ENCODE measurements at regions not wholly inside any gene's neighbourhood (a gene's known extent, or its start where the extent isn't known, plus 50 kb on each side); places are given as distances from the start of the nearest gene placed in this dataset.

- Mint-ChIP-seq H3K27me3 (ENCODE audit: insufficient read depth, unreplicated experiment) (no peaks in the 10 kb centered on the region), H3K27ac (ENCODE audit: unreplicated experiment) (no peak overlapping the region), H3K4me3 (ENCODE audit: unreplicated experiment) (no peak overlapping the region), H3K4me1 (ENCODE audit: low read depth, unreplicated experiment) (no peaks in the 10 kb centered on the region), H3K36me3 (ENCODE audit: insufficient read depth, unreplicated experiment) (no peaks in the 10 kb centered on the region), H3K9me3 (ENCODE audit: unreplicated experiment) (no peaks in the 10 kb centered on the region)
- no TSS peak for BruUV-seq (replicated peaks)
- Histone ChIP-seq H3K9me3 (no peaks in the 10 kb centered on the region), H3K27me3 (replicated peaks; ENCODE audit: control insufficient read depth, insufficient read depth, low read length) (no peaks in the 10 kb centered on the region), H3K4me1 (no peaks in the 10 kb centered on the region), H3K4me3 (ENCODE audit: low read depth, low read length) (no peak overlapping the region), H3K36me3 (ENCODE audit: control insufficient read depth, insufficient read depth, low read length) (no peaks in the 10 kb centered on the region)
- ChIA-PET CTCF (no interaction called here), POLR2A (no interaction called here)
- intact Hi-C loops (cut with micrococcal nuclease; ENCODE audit: unreplicated experiment) = no loop called here
- no peak for DNase-seq
- TF ChIP-seq CTCF (IDR thresholded peaks at IDR 0.05; ENCODE audit: insufficient read depth in 1 of 2, low read depth in 1 of 2, low read length in 1 of 2, severe bottlenecking in 1 of 2, unreplicated experiment in 1 of 2) = no peak
These were observed 133.3 kb downstream of the FAM174A start for GRCh38 chr5:100668511-100668910.

- Mint-ChIP-seq H3K9me3 (ENCODE audit: unreplicated experiment) (peaks cover 12% of the 10 kb centered on the region), H3K27me3 (ENCODE audit: insufficient read depth, unreplicated experiment) (no peaks in the 10 kb centered on the region), H3K27ac (ENCODE audit: unreplicated experiment) (no peak overlapping the region), H3K4me3 (ENCODE audit: unreplicated experiment) (no peak overlapping the region), H3K4me1 (ENCODE audit: low read depth, unreplicated experiment) (no peaks in the 10 kb centered on the region), H3K36me3 (ENCODE audit: insufficient read depth, unreplicated experiment) (no peaks in the 10 kb centered on the region)
- ChIA-PET POLR2A (no interaction called here), CTCF (no interaction called here)
- H3K4me1 ChIP-seq = peaks cover 6% of the 10 kb centered on the region; the same call in 1 of the 2 replicates
- TF ChIP-seq CTCF (IDR thresholded peaks at IDR 0.05; ENCODE audit: insufficient read depth in 1 of 2, low read depth in 1 of 2, low read length in 1 of 2, severe bottlenecking in 1 of 2, unreplicated experiment in 1 of 2) = no peak
- no peak overlapping the region for H3K4me3 ChIP-seq (ENCODE audit: low read depth, low read length)
- H3K9me3 ChIP-seq = no peaks in the 10 kb centered on the region
- DNase-seq = no peak
- H3K27me3 ChIP-seq (replicated peaks; ENCODE audit: control insufficient read depth, insufficient read depth, low read length) = no peaks in the 10 kb centered on the region
- intact Hi-C loops (cut with micrococcal nuclease; ENCODE audit: unreplicated experiment) = no loop called here
- no peaks in the 10 kb centered on the region for H3K36me3 ChIP-seq (ENCODE audit: control insufficient read depth, insufficient read depth, low read length)
- BruUV-seq (replicated peaks) = no TSS peak
These were observed 141.8 kb downstream of the FAM174A start for GRCh38 chr5:100676817-100677631.

GRCh38 chr5:100682625-100683024 lies 147.5 kb downstream of the FAM174A start:
- CTCF ChIA-PET = no interaction called here
- no peak overlapping the region for H3K4me3 ChIP-seq (ENCODE audit: low read depth, low read length)
- BruUV-seq (replicated peaks) = no TSS peak

More at GRCh38 chr5:100682625-100683024, 147.5 kb downstream of the FAM174A start:
- POLR2A ChIA-PET = no interaction called here
- intact Hi-C loops (cut with micrococcal nuclease; ENCODE audit: unreplicated experiment) = no loop called here
- Mint-ChIP-seq H3K27ac (ENCODE audit: unreplicated experiment) (no peak overlapping the region), H3K4me1 (ENCODE audit: low read depth, unreplicated experiment) (no peaks in the 10 kb centered on the region), H3K27me3 (ENCODE audit: insufficient read depth, unreplicated experiment) (no peaks in the 10 kb centered on the region), H3K36me3 (ENCODE audit: insufficient read depth, unreplicated experiment) (no peaks in the 10 kb centered on the region), H3K4me3 (ENCODE audit: unreplicated experiment) (no peak overlapping the region), H3K9me3 (ENCODE audit: unreplicated experiment) (peaks cover 28% of the 10 kb centered on the region)
- Histone ChIP-seq H3K9me3 (peaks cover 4% of the 10 kb centered on the region; the same call in 1 of the 2 replicates), H3K4me1 (peaks cover 3% of the 10 kb centered on the region; the same call in 1 of the 2 replicates), H3K27me3 (replicated peaks; ENCODE audit: control insufficient read depth, insufficient read depth, low read length) (no peaks in the 10 kb centered on the region), H3K36me3 (ENCODE audit: control insufficient read depth, insufficient read depth, low read length) (no peaks in the 10 kb centered on the region)
- no peak for DNase-seq
- no peak for TF ChIP-seq CTCF (IDR thresholded peaks at IDR 0.05; ENCODE audit: insufficient read depth in 1 of 2, low read depth in 1 of 2, low read length in 1 of 2, severe bottlenecking in 1 of 2, unreplicated experiment in 1 of 2)
